Ishikawa (cell line): ENCODE measurements at regions not wholly inside any gene's neighbourhood (a gene's known extent, or its start where the extent isn't known, plus 50 kb on each side); places are given as distances from the start of the nearest gene placed in this dataset.

Experiments used
- EGR1 ChIP-seq: IDR thresholded peaks from 2 replicates; pipeline ENCODE4 v1.6.1; 2012
- EP300 ChIP-seq: IDR thresholded peaks from 2 replicates; pipeline ENCODE4 v1.6.1; 2012; ENCODE audit warnings: borderline replicate concordance
- FOXM1 ChIP-seq: IDR thresholded peaks from 2 replicates; pipeline ENCODE4 v1.6.1; 2012; ENCODE audit warnings: low read depth, borderline replicate concordance
- MAX ChIP-seq: IDR thresholded peaks from 2 replicates; pipeline ENCODE4 v1.6.1; 2012
- NFIC ChIP-seq: IDR thresholded peaks from 2 replicates; pipeline ENCODE4 v1.6.1; 2012
- RAD21 ChIP-seq: IDR thresholded peaks from 2 replicates; pipeline ENCODE4 v1.6.1; 2012; ENCODE audit warnings: low read depth
- REST ChIP-seq: IDR thresholded peaks from 2 replicates; pipeline ENCODE4 v1.6.1; 2012; ENCODE audit warnings: low read depth, mild to moderate bottlenecking
- TAF1 ChIP-seq: IDR thresholded peaks from 2 replicates; pipeline ENCODE4 v1.6.1; 2012; ENCODE audit warnings: low read depth, mild to moderate bottlenecking
- TCF12 ChIP-seq: IDR thresholded peaks from 2 replicates; pipeline ENCODE4 v1.6.1; 2012; ENCODE audit warnings: low read depth
- YY1 ChIP-seq: IDR thresholded peaks from 2 replicates; pipeline ENCODE4 v1.6.1; 2012; ENCODE audit warnings: low read depth

GRCh38 chr15:87567406-87568030 is 689.0 kb downstream of the NTRK3 start:
- no peak for TF ChIP-seq NFIC
- no peak for TF ChIP-seq FOXM1
- no peak for TF ChIP-seq EP300
- TF ChIP-seq REST: no peak
- no peak for TF ChIP-seq TAF1
- no peak for TF ChIP-seq YY1
- no peak for TF ChIP-seq TCF12
- no peak for TF ChIP-seq MAX
- no peak for TF ChIP-seq EGR1
- no peak for TF ChIP-seq RAD21
